ENCODE measurements at regions not wholly inside any gene's neighbourhood (a gene's known extent, or its start where the extent isn't known, plus 50 kb on each side); places are given as distances from the start of the nearest gene placed in this dataset.
"Not testable (repeated sequence)": the region's sequence is repeated elsewhere in the genome, so short reads cannot be mapped to it uniquely, and the experiment has no call there.

GRCh38 chr1:72412286-72412685 lies 129.9 kb upstream of the NEGR1 start:
- H3K4me1 ChIP-seq (ENCODE audit: control insufficient read depth, insufficient read depth, low read length, poor library complexity, severe bottlenecking), result no peaks in the 10 kb centered on the region
- H3K4me3 ChIP-seq (ENCODE audit: extremely low read depth, insufficient read depth, low read length, poor library complexity, severe bottlenecking), result no peak overlapping the region
- no peaks in the 10 kb centered on the region for H3K36me3 ChIP-seq (ENCODE audit: control insufficient read depth, insufficient read depth, low read length)
- H3K27ac ChIP-seq (ENCODE audit: low read depth, low read length, severe bottlenecking), result no peak overlapping the region
- H3K9me3 ChIP-seq (ENCODE audit: control insufficient read depth, low read length), result no peaks in the 10 kb centered on the region

- no peaks in the 10 kb centered on the region for H3K9me3 ChIP-seq (ENCODE audit: control insufficient read depth, low read length)
- WGBS, 2 experiments (ENCODE audit: insufficient coverage in 2 of 2), result no CpG with 5 or more reads among the region's 2 CpGs
- H3K36me3 ChIP-seq (ENCODE audit: control insufficient read depth, insufficient read depth, low read length), result no peaks in the 10 kb centered on the region
- no peak overlapping the region for H3K4me3 ChIP-seq (ENCODE audit: extremely low read depth, insufficient read depth, low read length, poor library complexity, severe bottlenecking)
- H3K27ac ChIP-seq (ENCODE audit: low read depth, low read length, severe bottlenecking), result no peak overlapping the region
- no peaks in the 10 kb centered on the region for H3K4me1 ChIP-seq (ENCODE audit: control insufficient read depth, insufficient read depth, low read length, poor library complexity, severe bottlenecking)
Observed at GRCh38 chr1:72399807-72400206, 117.5 kb upstream of the NEGR1 start.

GRCh38 chr1:72397786-72398185 lies 115.4 kb upstream of the NEGR1 start:
- H3K27ac ChIP-seq (ENCODE audit: low read depth, low read length, severe bottlenecking), result no peak overlapping the region
- H3K4me1 ChIP-seq (ENCODE audit: control insufficient read depth, insufficient read depth, low read length, poor library complexity, severe bottlenecking), result no peaks in the 10 kb centered on the region
- no peaks in the 10 kb centered on the region for H3K36me3 ChIP-seq (ENCODE audit: control insufficient read depth, insufficient read depth, low read length)
- no peak overlapping the region for H3K4me3 ChIP-seq (ENCODE audit: extremely low read depth, insufficient read depth, low read length, poor library complexity, severe bottlenecking)
- H3K9me3 ChIP-seq (ENCODE audit: control insufficient read depth, low read length), result no peaks in the 10 kb centered on the region

DNA sequence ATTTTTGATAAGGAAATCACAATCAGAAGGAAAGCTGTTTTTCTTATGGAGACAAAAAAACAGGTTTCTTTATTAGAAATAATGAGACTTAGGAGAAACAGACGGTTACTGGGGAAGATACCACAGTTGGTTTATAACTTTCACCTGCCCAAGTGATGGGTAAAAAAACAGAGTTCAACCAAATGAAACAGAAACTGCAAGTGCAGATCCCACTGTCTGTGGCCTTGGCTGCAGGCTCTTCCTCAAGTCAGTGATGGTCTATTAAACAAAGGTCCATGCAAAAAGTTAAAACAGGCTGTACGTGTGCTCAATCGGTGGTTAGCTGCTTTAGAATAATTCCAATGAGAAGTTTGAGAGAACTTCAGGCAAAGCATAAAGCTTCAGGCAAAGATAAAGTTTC lies 112.1 kb upstream of the NEGR1 start:
- Histone ChIP-seq H3K9me3 (ENCODE audit: control insufficient read depth, low read length) (no peaks in the 10 kb centered on the region), H3K4me1 (ENCODE audit: control insufficient read depth, insufficient read depth, low read length, poor library complexity, severe bottlenecking) (no peaks in the 10 kb centered on the region), H3K4me3 (ENCODE audit: extremely low read depth, insufficient read depth, low read length, poor library complexity, severe bottlenecking) (no peak overlapping the region), H3K36me3 (ENCODE audit: control insufficient read depth, insufficient read depth, low read length) (no peaks in the 10 kb centered on the region), H3K27ac (ENCODE audit: low read depth, low read length, severe bottlenecking) (no peak overlapping the region)
- WGBS, 2 experiments (ENCODE audit: insufficient coverage in 2 of 2), result 79 to 84% methylated on average over 2 to 3 of the region's 3 CpGs

DNA sequence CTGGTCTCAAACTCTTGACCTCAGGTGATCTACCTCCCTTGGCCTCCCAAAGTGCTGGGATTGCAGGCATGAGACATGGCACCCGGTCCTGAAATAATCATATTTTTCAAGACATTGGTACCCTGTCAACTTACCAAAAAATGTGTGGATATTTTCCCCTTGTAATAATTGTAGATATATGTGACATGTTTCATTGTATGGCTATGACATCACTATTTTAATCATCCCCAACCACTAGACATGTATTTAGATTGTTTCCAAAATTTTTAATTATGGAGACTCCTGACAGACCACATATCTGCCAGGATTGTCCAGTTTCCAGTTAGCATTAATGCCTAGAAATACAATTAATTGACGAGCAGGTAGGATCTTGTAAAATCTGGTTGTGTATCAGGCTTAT lies 96.7 kb upstream of the NEGR1 start:
- no peaks in the 10 kb centered on the region for H3K36me3 ChIP-seq (ENCODE audit: control insufficient read depth, insufficient read depth, low read length)
- H3K27ac ChIP-seq (ENCODE audit: low read depth, low read length, severe bottlenecking), result no peak overlapping the region
- H3K4me1 ChIP-seq (ENCODE audit: control insufficient read depth, insufficient read depth, low read length, poor library complexity, severe bottlenecking), result no peaks in the 10 kb centered on the region
- no peaks in the 10 kb centered on the region for H3K9me3 ChIP-seq (ENCODE audit: control insufficient read depth, low read length)
- H3K4me3 ChIP-seq (ENCODE audit: extremely low read depth, insufficient read depth, low read length, poor library complexity, severe bottlenecking), result no peak overlapping the region
- WGBS, 2 experiments (ENCODE audit: insufficient coverage in 2 of 2), result no CpG with 5 or more reads among the region's 2 CpGs

GRCh38 chr1:72375226-72375625 lies 92.9 kb upstream of the NEGR1 start:
- no peaks in the 10 kb centered on the region for H3K9me3 ChIP-seq (ENCODE audit: control insufficient read depth, low read length)
- H3K4me1 ChIP-seq (ENCODE audit: control insufficient read depth, insufficient read depth, low read length, poor library complexity, severe bottlenecking), result no peaks in the 10 kb centered on the region
- H3K4me3 ChIP-seq (ENCODE audit: extremely low read depth, insufficient read depth, low read length, poor library complexity, severe bottlenecking), result no peak overlapping the region
- H3K27ac ChIP-seq (ENCODE audit: low read depth, low read length, severe bottlenecking), result no peak overlapping the region
- no peaks in the 10 kb centered on the region for H3K36me3 ChIP-seq (ENCODE audit: control insufficient read depth, insufficient read depth, low read length)

DNA sequence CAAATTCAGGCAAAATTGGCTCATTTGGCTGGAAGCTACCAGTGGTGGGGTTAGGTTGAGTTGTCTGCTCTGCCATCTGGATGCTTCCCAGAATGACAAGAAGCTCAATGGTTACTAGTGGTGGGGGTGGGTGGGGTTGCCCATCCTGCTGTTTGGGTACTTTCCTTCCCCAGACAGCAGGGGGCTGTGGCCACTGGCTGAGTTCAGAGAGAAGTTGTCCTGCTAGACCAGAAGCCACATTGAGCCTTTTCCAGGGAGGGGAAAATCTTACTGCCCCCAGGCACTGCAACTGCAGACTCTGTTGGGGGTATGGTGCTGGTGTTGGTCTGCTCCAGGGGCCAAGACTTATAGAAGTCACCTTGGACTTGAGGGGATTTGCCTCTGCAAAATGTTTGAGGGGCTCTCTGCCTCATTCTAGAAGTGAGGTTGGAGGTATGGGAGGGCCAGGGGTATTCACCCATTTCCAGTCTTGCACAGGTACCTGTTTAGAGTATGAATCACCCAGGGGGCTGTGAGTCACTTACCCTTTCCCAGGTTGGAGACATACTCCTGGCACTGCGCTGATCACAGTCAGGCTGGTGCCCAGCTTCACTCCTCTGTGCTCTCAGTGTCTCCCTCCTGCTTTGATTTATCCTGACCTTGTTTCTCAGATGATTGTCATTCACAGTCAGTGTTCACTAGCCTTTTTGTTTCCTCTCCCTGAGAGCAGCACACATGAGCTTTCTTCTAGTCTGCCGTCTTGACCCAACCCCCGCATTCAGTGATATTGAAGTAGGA lies 89.1 kb upstream of the NEGR1 start:
- 91 to 92% methylated on average over 1 of the region's 3 CpGs for WGBS, 2 experiments (ENCODE audit: insufficient coverage in 2 of 2)
- no peaks in the 10 kb centered on the region for H3K4me1 ChIP-seq (ENCODE audit: control insufficient read depth, insufficient read depth, low read length, poor library complexity, severe bottlenecking)
- H3K27ac ChIP-seq (ENCODE audit: low read depth, low read length, severe bottlenecking), result no peak overlapping the region

GRCh38 chr1:72370836-72371235 lies 88.5 kb upstream of the NEGR1 start:
- not testable (repeated sequence) for H3K4me1 ChIP-seq (ENCODE audit: control insufficient read depth, insufficient read depth, low read length, poor library complexity, severe bottlenecking); H3K27ac ChIP-seq (ENCODE audit: low read depth, low read length, severe bottlenecking); H3K4me3 ChIP-seq (ENCODE audit: extremely low read depth, insufficient read depth, low read length, poor library complexity, severe bottlenecking); H3K9me3 ChIP-seq (ENCODE audit: control insufficient read depth, low read length); H3K36me3 ChIP-seq (ENCODE audit: control insufficient read depth, insufficient read depth, low read length)
- 91 to 100% methylated on average over 3 of the region's 3 CpGs for WGBS, 2 experiments (ENCODE audit: insufficient coverage in 2 of 2)

More for the DNA sequence above, 89.1 kb upstream of the NEGR1 start:
- Histone ChIP-seq H3K36me3 (ENCODE audit: control insufficient read depth, insufficient read depth, low read length) (no peaks in the 10 kb centered on the region), H3K9me3 (ENCODE audit: control insufficient read depth, low read length) (no peaks in the 10 kb centered on the region), H3K4me3 (ENCODE audit: extremely low read depth, insufficient read depth, low read length, poor library complexity, severe bottlenecking) (no peak overlapping the region)

DNA sequence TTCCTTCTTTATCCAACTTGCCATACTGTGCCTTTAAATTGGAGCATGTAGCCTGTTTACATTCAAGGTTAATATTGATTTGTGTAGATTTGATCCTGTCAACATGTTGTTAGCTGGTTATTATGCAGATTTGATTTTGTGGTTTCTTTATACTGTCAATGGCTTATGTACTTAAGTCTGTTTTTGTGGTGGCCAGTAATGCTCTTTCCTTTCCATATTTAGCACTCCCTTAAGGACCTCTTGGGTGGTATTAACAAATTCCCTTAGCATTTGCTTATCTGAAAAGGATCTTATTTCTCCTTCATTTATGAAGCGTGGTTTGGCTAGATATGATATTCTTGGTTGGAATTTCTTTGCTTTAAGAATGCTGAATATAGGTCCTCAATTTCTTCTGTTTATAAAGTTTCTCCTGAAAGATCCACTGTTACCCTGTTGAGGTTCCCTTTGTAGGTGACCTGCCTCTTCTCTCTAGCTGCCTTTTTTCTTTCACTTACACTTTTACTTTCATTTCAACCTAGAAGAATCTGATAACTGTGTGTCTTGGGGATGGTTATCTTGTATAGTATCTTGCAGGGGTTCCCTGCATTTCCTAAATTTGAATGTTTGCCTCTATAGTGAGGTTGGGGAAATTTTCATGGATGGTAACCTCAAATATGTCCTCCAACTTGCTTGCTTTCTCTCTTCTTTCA lies 86.9 kb upstream of the NEGR1 start:
- Histone ChIP-seq H3K9me3 (ENCODE audit: control insufficient read depth, low read length) (no peaks in the 10 kb centered on the region), H3K4me1 (ENCODE audit: control insufficient read depth, insufficient read depth, low read length, poor library complexity, severe bottlenecking) (no peaks in the 10 kb centered on the region), H3K27ac (ENCODE audit: low read depth, low read length, severe bottlenecking) (no peak overlapping the region), H3K36me3 (ENCODE audit: control insufficient read depth, insufficient read depth, low read length) (no peaks in the 10 kb centered on the region), H3K4me3 (ENCODE audit: extremely low read depth, insufficient read depth, low read length, poor library complexity, severe bottlenecking) (no peak overlapping the region)
- WGBS, 2 experiments (ENCODE audit: insufficient coverage in 2 of 2), result no CpG with 5 or more reads among the region's 1 CpG

GRCh38 chr1:72366466-72366865 lies 84.1 kb upstream of the NEGR1 start:
- no CpG with 5 or more reads among the region's 1 CpG for WGBS, 2 experiments (ENCODE audit: insufficient coverage in 2 of 2)
- H3K36me3 ChIP-seq (ENCODE audit: control insufficient read depth, insufficient read depth, low read length), result no peaks in the 10 kb centered on the region
- H3K4me3 ChIP-seq (ENCODE audit: extremely low read depth, insufficient read depth, low read length, poor library complexity, severe bottlenecking), result no peak overlapping the region
- no peaks in the 10 kb centered on the region for H3K9me3 ChIP-seq (ENCODE audit: control insufficient read depth, low read length)
- H3K4me1 ChIP-seq (ENCODE audit: control insufficient read depth, insufficient read depth, low read length, poor library complexity, severe bottlenecking), result no peaks in the 10 kb centered on the region
- H3K27ac ChIP-seq (ENCODE audit: low read depth, low read length, severe bottlenecking), result no peak overlapping the region

DNA sequence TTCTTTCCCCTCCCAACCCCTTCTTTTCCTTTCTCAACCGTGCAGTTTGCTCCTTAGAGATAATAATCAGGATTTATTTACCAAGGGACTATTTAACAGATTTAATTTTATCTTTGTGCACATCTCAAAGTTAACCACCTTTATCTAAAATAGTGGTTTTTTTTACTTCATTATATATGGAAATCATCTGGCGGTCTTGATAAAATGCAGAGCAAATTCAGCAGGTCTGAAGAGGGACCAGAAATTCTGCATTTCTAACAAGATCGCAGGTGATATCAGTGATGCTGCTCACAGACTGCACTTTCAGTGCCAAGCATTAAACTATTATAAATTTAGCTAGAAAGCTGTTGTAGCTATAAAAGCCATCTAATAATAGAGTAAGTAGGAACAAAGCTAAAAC lies 83.4 kb upstream of the NEGR1 start:
- Histone ChIP-seq H3K4me1 (ENCODE audit: control insufficient read depth, insufficient read depth, low read length, poor library complexity, severe bottlenecking) (no peaks in the 10 kb centered on the region), H3K27ac (ENCODE audit: low read depth, low read length, severe bottlenecking) (no peak overlapping the region), H3K4me3 (ENCODE audit: extremely low read depth, insufficient read depth, low read length, poor library complexity, severe bottlenecking) (no peak overlapping the region), H3K36me3 (ENCODE audit: control insufficient read depth, insufficient read depth, low read length) (no peaks in the 10 kb centered on the region), H3K9me3 (ENCODE audit: control insufficient read depth, low read length) (no peaks in the 10 kb centered on the region)
- WGBS, 2 experiments (ENCODE audit: insufficient coverage in 2 of 2), result no CpG with 5 or more reads among the region's 3 CpGs

Measured in mesodermal cell (in vitro differentiated cells).